RWPE2 (cell line): ENCODE measurements at regions not wholly inside any gene's neighbourhood (a gene's known extent, or its start where the extent isn't known, plus 50 kb on each side); places are given as distances from the start of the nearest gene placed in this dataset.

Experiments used
- ATAC-seq: fragments of 200-7000 bp; cut with Tn5 transposase; 3 replicates; pipeline ENCODE4 v1.9.1; 2021; ENCODE audit warnings: low read depth
- DNase-seq: peaks from one replicate; pipeline ENCODE4 v3.0.0-alpha.2; 2020; ENCODE audit warnings: low spot score
- H3K27ac ChIP-seq: fragments of 450-650 bp; 2 replicates; pipeline ENCODE4 v1.5.1; 2017; ENCODE audit warnings: mild to moderate bottlenecking; ENCODE audit not compliant: poor library complexity, severe bottlenecking
- H3K27me3 ChIP-seq: fragments of 250-450 bp; sonication (Bioruptor Pico); 2 replicates; pipeline ENCODE4 v1.5.1; 2021; ENCODE audit warnings: mild to moderate bottlenecking, moderate library complexity; ENCODE audit not compliant: insufficient read depth, poor library complexity, severe bottlenecking
- H3K36me3 ChIP-seq: fragments of 250-450 bp; sonication (Bioruptor Pico); 2 replicates; pipeline ENCODE4 v1.5.1; 2020; ENCODE audit warnings: low read depth, mild to moderate bottlenecking, moderate library complexity
- H3K4me1 ChIP-seq: fragments of 250-450 bp; sonication (Bioruptor Pico); 2 replicates; pipeline ENCODE4 v1.5.1; 2021; ENCODE audit warnings: mild to moderate bottlenecking, moderate library complexity; ENCODE audit not compliant: insufficient read depth, poor library complexity, severe bottlenecking
- H3K4me3 ChIP-seq: fragments of 250-450 bp; sonication (Bioruptor Pico); 2 replicates; pipeline ENCODE4 v1.5.1; 2021; ENCODE audit warnings: mild to moderate bottlenecking, moderate library complexity; ENCODE audit not compliant: severe bottlenecking
- H3K9me3 ChIP-seq: fragments of 250-450 bp; sonication (Bioruptor Pico); 2 replicates; pipeline ENCODE4 v1.5.1; 2021; ENCODE audit warnings: mild to moderate bottlenecking, moderate library complexity; ENCODE audit not compliant: severe bottlenecking
- CTCF ChIP-seq: fragments of 450-650 bp; IDR thresholded peaks from one replicate; pipeline ENCODE4 v1.5.1; 2017; ENCODE audit warnings: mild to moderate bottlenecking, moderate library complexity; ENCODE audit not compliant: poor library complexity, severe bottlenecking

- H3K36me3 ChIP-seq = no peaks in the 10 kb centered on the region
- DNase-seq (peak; percentile 14), ATAC-seq (no peak)
- no peak overlapping the region for H3K4me3 ChIP-seq
- H3K4me1 ChIP-seq = peaks cover 50% of the 10 kb centered on the region
- peak overlapping the region; percentile 21 for H3K27ac ChIP-seq
- H3K9me3 ChIP-seq = no peaks in the 10 kb centered on the region
- H3K27me3 ChIP-seq = no peaks in the 10 kb centered on the region
- no peak for TF ChIP-seq CTCF
Observed at GRCh38 chr11:129729216-129729615, 86.4 kb upstream of the TMEM45B start.

GRCh38 chr11:129729823-129730222 is 85.8 kb upstream of the TMEM45B start:
- Histone ChIP-seq H3K27ac (no peak overlapping the region), H3K27me3 (no peaks in the 10 kb centered on the region), H3K4me3 (no peak overlapping the region), H3K4me1 (peaks cover 44% of the 10 kb centered on the region), H3K36me3 (no peaks in the 10 kb centered on the region), H3K9me3 (no peaks in the 10 kb centered on the region)
- TF ChIP-seq CTCF = no peak
- no peak for ATAC-seq
- DNase-seq = no peak

- no peaks in the 10 kb centered on the region for H3K36me3 ChIP-seq
- no peak for TF ChIP-seq CTCF
- ATAC-seq = peak; percentile 94
Observed at GRCh38 chr11:129731316-129731715, 84.3 kb upstream of the TMEM45B start.

GRCh38 chr11:129732941-129733340 is 82.7 kb upstream of the TMEM45B start:
- Histone ChIP-seq H3K27me3 (no peaks in the 10 kb centered on the region), H3K4me3 (no peak overlapping the region), H3K4me1 (peaks cover 40% of the 10 kb centered on the region), H3K27ac (peak overlapping the region; percentile 66), H3K36me3 (no peaks in the 10 kb centered on the region), H3K9me3 (no peaks in the 10 kb centered on the region)
- no peak for ATAC-seq
- DNase-seq = peak; percentile 27
- TF ChIP-seq CTCF = no peak

More at GRCh38 chr11:129731316-129731715, 84.3 kb upstream of the TMEM45B start:
- H3K9me3 ChIP-seq = no peaks in the 10 kb centered on the region
- H3K27me3 ChIP-seq = no peaks in the 10 kb centered on the region
- peak overlapping the region; percentile 66 for H3K27ac ChIP-seq
- no peak overlapping the region for H3K4me3 ChIP-seq
- peak; percentile 94 for DNase-seq
- peaks cover 35% of the 10 kb centered on the region for H3K4me1 ChIP-seq

GRCh38 chr11:129733384-129733783 is 82.3 kb upstream of the TMEM45B start:
- Histone ChIP-seq H3K4me3 (no peak overlapping the region), H3K9me3 (no peaks in the 10 kb centered on the region), H3K4me1 (peaks cover 41% of the 10 kb centered on the region), H3K27ac (no peak overlapping the region), H3K36me3 (no peaks in the 10 kb centered on the region), H3K27me3 (no peaks in the 10 kb centered on the region)
- no peak for TF ChIP-seq CTCF
- DNase-seq = peak; percentile 9
- no peak for ATAC-seq
